ENCODE measurements at regions not wholly inside any gene's neighbourhood (a gene's known extent, or its start where the extent isn't known, plus 50 kb on each side); places are given as distances from the start of the nearest gene placed in this dataset.

GRCh38 chr17:71127416-71127815 lies 958.1 kb downstream of the KCNJ2 start:
- DNase-seq (ENCODE audit: low read depth), result peak; percentile 62
- no peak for TF ChIP-seq CTCF (IDR thresholded peaks at IDR 0.05; ENCODE audit: insufficient read depth, low read depth, low read length)
- no peak overlapping the region for H3K4me3 ChIP-seq (ENCODE audit: low read depth, low read length)

DNA sequence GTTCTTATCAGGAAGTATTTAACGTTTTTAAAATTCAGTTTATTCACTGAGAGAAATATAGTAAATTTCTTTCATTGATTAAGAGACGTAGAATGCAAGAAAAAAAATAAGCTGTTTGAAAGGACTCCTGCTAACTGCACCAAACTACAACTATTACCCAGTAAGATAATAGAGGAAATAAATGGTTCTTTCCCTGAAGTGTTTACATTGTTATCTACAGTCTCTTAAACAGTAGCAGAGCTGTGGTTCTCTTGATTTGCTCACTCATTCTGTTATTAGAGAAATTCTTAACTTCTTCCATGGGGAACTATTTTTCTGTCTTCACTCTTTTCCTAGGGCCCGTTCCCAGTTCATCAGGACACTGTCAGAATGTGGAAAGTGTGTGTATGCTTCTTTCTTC lies 973.0 kb downstream of the KCNJ2 start:
- peak; percentile 37 for DNase-seq (ENCODE audit: low read depth)
- TF ChIP-seq CTCF (IDR thresholded peaks at IDR 0.05; ENCODE audit: insufficient read depth, low read depth, low read length), result no peak
- no peak overlapping the region for H3K4me3 ChIP-seq (ENCODE audit: low read depth, low read length)

DNA sequence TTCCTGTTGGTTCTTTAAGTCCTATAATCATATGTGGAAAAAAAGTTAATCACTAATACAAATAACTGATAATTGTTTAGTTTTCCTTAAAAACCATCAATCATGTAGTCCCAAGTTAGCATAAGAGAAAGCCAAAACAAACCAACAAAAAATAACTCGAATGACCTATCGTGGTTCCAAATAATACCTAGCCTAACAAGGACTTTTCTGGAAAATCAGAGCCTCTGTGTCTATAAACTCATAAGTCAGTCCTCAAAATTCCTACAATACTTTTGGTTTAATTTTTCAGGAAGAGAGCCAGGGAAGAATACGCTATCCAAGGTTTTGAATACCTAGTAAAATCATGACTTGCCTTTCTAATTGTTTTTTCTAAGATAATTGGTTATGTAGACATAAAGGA lies 975.3 kb upstream of the SOX9 start:
- no peak overlapping the region for H3K4me3 ChIP-seq (ENCODE audit: low read depth, low read length)
- no peak for DNase-seq (ENCODE audit: low read depth)
- no peak for TF ChIP-seq CTCF (IDR thresholded peaks at IDR 0.05; ENCODE audit: insufficient read depth, low read depth, low read length)

- no peak for DNase-seq (ENCODE audit: low read depth)
- H3K4me3 ChIP-seq (ENCODE audit: low read depth, low read length), result no peak overlapping the region
- TF ChIP-seq CTCF (IDR thresholded peaks at IDR 0.05; ENCODE audit: insufficient read depth, low read depth, low read length), result no peak
Measured at GRCh38 chr17:71147906-71148305, 972.9 kb upstream of the SOX9 start.

GRCh38 chr17:71149607-71150006 lies 971.2 kb upstream of the SOX9 start:
- H3K4me3 ChIP-seq (ENCODE audit: low read depth, low read length), result no peak overlapping the region
- no peak for TF ChIP-seq CTCF (IDR thresholded peaks at IDR 0.05; ENCODE audit: insufficient read depth, low read depth, low read length)
- no peak for DNase-seq (ENCODE audit: low read depth)

GRCh38 chr17:71157297-71157696 lies 963.5 kb upstream of the SOX9 start:
- no peak for DNase-seq (ENCODE audit: low read depth)
- no peak overlapping the region for H3K4me3 ChIP-seq (ENCODE audit: low read depth, low read length)
- no peak for TF ChIP-seq CTCF (IDR thresholded peaks at IDR 0.05; ENCODE audit: insufficient read depth, low read depth, low read length)

GRCh38 chr17:71158437-71158836 lies 962.4 kb upstream of the SOX9 start:
- H3K4me3 ChIP-seq (ENCODE audit: low read depth, low read length), result no peak overlapping the region
- TF ChIP-seq CTCF (IDR thresholded peaks at IDR 0.05; ENCODE audit: insufficient read depth, low read depth, low read length), result no peak
- no peak for DNase-seq (ENCODE audit: low read depth)

Measured in fibroblast of villous mesenchyme (primary cell).